ENCODE measurements at regions not wholly inside any gene's neighbourhood (a gene's known extent, or its start where the extent isn't known, plus 50 kb on each side); places are given as distances from the start of the nearest gene placed in this dataset.
"Not testable (repeated sequence)": the region's sequence is repeated elsewhere in the genome, so short reads cannot be mapped to it uniquely, and the experiment has no call there.

- DNase-seq: no peak
These were observed 1285.2 kb downstream of the GATA3 start for GRCh38 chr10:9339716-9340115.

GRCh38 chr10:9342885-9343570 lies 1288.5 kb downstream of the GATA3 start:
- DNase-seq: peak; percentile 0

GRCh38 chr10:9347933-9348332 lies 1293.4 kb downstream of the GATA3 start:
- not testable (repeated sequence) for DNase-seq

GRCh38 chr10:9357471-9357870 lies 1303.0 kb downstream of the GATA3 start:
- DNase-seq: no peak

- no peak for DNase-seq
These were observed 1308.2 kb downstream of the GATA3 start for GRCh38 chr10:9362721-9363120.

- DNase-seq: no peak
These were observed 1324.7 kb downstream of the GATA3 start for GRCh38 chr10:9379183-9379582.

- DNase-seq: no peak
These were observed 1327.4 kb downstream of the GATA3 start for GRCh38 chr10:9381733-9382532.

GRCh38 chr10:9382533-9382866 lies 1328.0 kb downstream of the GATA3 start:
- DNase-seq: no peak

- DNase-seq: no peak
These were observed 1336.0 kb downstream of the GATA3 start for GRCh38 chr10:9390516-9390915.

- DNase-seq: no peak
These were observed 1344.9 kb downstream of the GATA3 start for GRCh38 chr10:9399275-9399983.

GRCh38 chr10:9402067-9402466 lies 1347.6 kb downstream of the GATA3 start:
- DNase-seq: not testable (repeated sequence)

- DNase-seq: not testable (repeated sequence)
These were observed 1348.2 kb downstream of the GATA3 start for GRCh38 chr10:9402507-9403195.

- not testable (repeated sequence) for DNase-seq
These were observed 1352.7 kb downstream of the GATA3 start for GRCh38 chr10:9407201-9407600.

GRCh38 chr10:9416331-9416730 lies 1361.8 kb downstream of the GATA3 start:
- no peak for DNase-seq

GRCh38 chr10:9419757-9420156 lies 1365.3 kb downstream of the GATA3 start:
- DNase-seq: no peak

- DNase-seq: no peak
These were observed 1372.7 kb downstream of the GATA3 start for GRCh38 chr10:9427209-9427608.

GRCh38 chr10:9437131-9437530 lies 1382.6 kb downstream of the GATA3 start:
- DNase-seq: no peak

GRCh38 chr10:9443758-9444157 lies 1389.3 kb downstream of the GATA3 start:
- no peak for DNase-seq

- DNase-seq: no peak
These were observed 1395.0 kb downstream of the GATA3 start for GRCh38 chr10:9449530-9449929.

- no peak for DNase-seq
These were observed 1396.3 kb downstream of the GATA3 start for GRCh38 chr10:9450801-9451200.

- DNase-seq: no peak
These were observed 1396.8 kb downstream of the GATA3 start for GRCh38 chr10:9451211-9451773.

GRCh38 chr10:9452056-9452455 lies 1397.6 kb downstream of the GATA3 start:
- no peak for DNase-seq

- not testable (repeated sequence) for DNase-seq
These were observed 1399.4 kb downstream of the GATA3 start for GRCh38 chr10:9453871-9454270.
